H1 (cell line): ENCODE measurements at regions not wholly inside any gene's neighbourhood (a gene's known extent, or its start where the extent isn't known, plus 50 kb on each side); places are given as distances from the start of the nearest gene placed in this dataset.
"Not testable (repeated sequence)": the region's sequence is repeated elsewhere in the genome, so short reads cannot be mapped to it uniquely, and the experiment has no call there.

ENCODE experiments used
- CTCF ChIA-PET: fragments of 300-600 bp; sonication (Branson Sonifier 250); formaldehyde crosslinking; loops from one replicate; lab custom pipeline; 2021; ENCODE audit not compliant: partially characterized antibody; lab: Charles Lee
- POLR2A ChIA-PET: fragments of 300-600 bp; sonication (Branson Sonifier 250); formaldehyde crosslinking; loops from one replicate; lab custom pipeline; 2021; ENCODE audit warnings: inconsistent platforms; ENCODE audit not compliant: partially characterized antibody; lab: Charles Lee
- DNase-seq, 2 experiments: peaks; one replicate each; pipeline versions ENCODE4 v3.0.0 to v3.0.0-alpha.2; 2010 to 2022; ENCODE audit warnings: low spot score in 2 of 2, low read depth in 1 of 2, mixed read lengths in 1 of 2
- FAIRE-seq: peaks from 2 replicates; lab custom pipeline; 2011; peaks lifted over from hg19 to GRCh38; lab: Jason Lieb, UNC
- H2AFZ ChIP-seq: 2 replicates; pipeline ENCODE4 v1.8.1; 2012; ENCODE audit warnings: low read length, inconsistent platforms
- H2AK5ac ChIP-seq: 2 replicates; pipeline ENCODE4 v1.6.1; 2013; ENCODE audit warnings: low read depth, low read length
- H2BK120ac ChIP-seq: replicated peaks from 2 replicates; pipeline ENCODE3; 2013; ENCODE audit warnings: low read depth, low read length, inconsistent platforms
- H2BK12ac ChIP-seq: 2 replicates; pipeline ENCODE4 v1.6.1; 2013; ENCODE audit warnings: low read depth, low read length
- H2BK15ac ChIP-seq: 2 replicates; pipeline ENCODE4 v1.6.1; 2013; ENCODE audit warnings: low read length
- H2BK20ac ChIP-seq: 2 replicates; pipeline ENCODE4 v1.6.1; 2013; ENCODE audit warnings: low read length
- H2BK5ac ChIP-seq: 2 replicates; pipeline ENCODE4 v1.6.1; 2013; ENCODE audit warnings: low read depth, low read length
- H3K14ac ChIP-seq: 2 replicates; pipeline ENCODE4 v1.6.1; 2013; ENCODE audit warnings: inconsistent platforms; ENCODE audit not compliant: insufficient read length
- H3K18ac ChIP-seq: 2 replicates; pipeline ENCODE4 v1.6.1; 2013; ENCODE audit warnings: low read length; ENCODE audit errors: extremely low read depth
- H3K23ac ChIP-seq: 2 replicates; pipeline ENCODE4 v1.6.1; 2013; ENCODE audit warnings: inconsistent platforms; ENCODE audit not compliant: insufficient read length
- H3K23me2 ChIP-seq: 2 replicates; pipeline ENCODE4 v1.6.1; 2013; ENCODE audit warnings: low read depth, low read length
- H3K27ac ChIP-seq: 2 replicates; pipeline ENCODE4 v1.6.1; 2011; ENCODE audit warnings: low read depth, low read length, inconsistent platforms
- H3K27me3 ChIP-seq, 4 experiments: replicated peaks in 1 of 4; 1 replicate in 1 of 4; 2 replicates in 3 of 4; pipeline versions ENCODE4 v1.6.1 to v1.8.1; 2011 to 2013; ENCODE audit warnings: low read length in 3 of 4, mild to moderate bottlenecking in 3 of 4, inconsistent platforms in 2 of 4, mixed read lengths in 2 of 4, moderate library complexity in 1 of 4; ENCODE audit not compliant: control insufficient read depth in 3 of 4, insufficient read depth in 3 of 4; ENCODE audit errors: extremely low read depth in 1 of 4
- H3K36me3 ChIP-seq, 4 experiments: 2 replicates each; pipeline versions ENCODE4 v1.6.1 to v1.8.1; 2011 to 2013; ENCODE audit warnings: mild to moderate bottlenecking in 4 of 4, low read length in 3 of 4, moderate library complexity in 2 of 4, control low read depth in 1 of 4, inconsistent platforms in 1 of 4; ENCODE audit not compliant: insufficient read depth in 4 of 4, control insufficient read depth in 2 of 4
- H3K4ac ChIP-seq: replicated peaks from 2 replicates; pipeline ENCODE3; 2013; ENCODE audit warnings: low read length, low read depth, mixed read lengths, inconsistent platforms; ENCODE audit not compliant: insufficient read length
- H3K4me1 ChIP-seq, 4 experiments: replicated peaks in 1 of 4; 1 replicate in 1 of 4; 2 replicates in 3 of 4; pipeline versions ENCODE4 v1.6.1 to v1.8.1; 2011 to 2013; ENCODE audit warnings: low read length in 3 of 4, inconsistent platforms in 2 of 4, mixed read lengths in 1 of 4; ENCODE audit not compliant: insufficient read depth in 4 of 4, control insufficient read depth in 3 of 4
- H3K4me2 ChIP-seq, 2 experiments: 2 replicates each; pipeline versions ENCODE4 v1.6.1 to v1.8.1; 2011 to 2013; ENCODE audit warnings: low read depth in 2 of 2, low read length in 2 of 2, control low read depth in 1 of 2, inconsistent platforms in 1 of 2, mild to moderate bottlenecking in 1 of 2; ENCODE audit not compliant: insufficient read depth in 1 of 2
- H3K4me3 ChIP-seq, 4 experiments: fragments of 200-600, 300-600 bp in 1 of 4; sonication (generic), shearing (Covaris generic), sonication (Bioruptor Twin) in 1 of 4; 2 replicates each; pipeline versions ENCODE4 v1.5.1 to v1.8.1; 2011 to 2016; ENCODE audit warnings: low read length in 4 of 4, low read depth in 3 of 4, control low read depth in 2 of 4, inconsistent platforms in 2 of 4, mild to moderate bottlenecking in 2 of 4, mixed read lengths in 1 of 4, moderate library complexity in 1 of 4; ENCODE audit not compliant: insufficient read depth in 2 of 4; ENCODE audit errors: extremely low read depth in 1 of 4
- H3K56ac ChIP-seq: replicated peaks from 2 replicates; pipeline ENCODE3; 2013; ENCODE audit warnings: low read depth, mild to moderate bottlenecking, mixed read lengths, low read length, inconsistent platforms; ENCODE audit not compliant: insufficient read length
- H3K79me1 ChIP-seq: 2 replicates; pipeline ENCODE4 v1.6.1; 2013; ENCODE audit warnings: low read depth, low read length, control low read depth
- H3K79me2 ChIP-seq, 2 experiments: 2 replicates each; pipeline versions ENCODE4 v1.6.1 to v1.8.1; 2012 to 2013; ENCODE audit warnings: low read length in 2 of 2, mild to moderate bottlenecking in 2 of 2, inconsistent platforms in 1 of 2; ENCODE audit not compliant: insufficient read depth in 2 of 2, control insufficient read depth in 1 of 2
- H3K9ac ChIP-seq, 4 experiments: replicated peaks in 1 of 4; 1 replicate in 1 of 4; 2 replicates in 3 of 4; pipeline versions ENCODE4 v1.6.1 to v1.8.1; 2011 to 2013; ENCODE audit warnings: low read depth in 3 of 4, low read length in 3 of 4, control low read depth in 2 of 4, mild to moderate bottlenecking in 2 of 4, moderate library complexity in 2 of 4, inconsistent platforms in 1 of 4; ENCODE audit errors: extremely low read depth in 1 of 4
- H3K9me3 ChIP-seq, 2 experiments: 2 replicates each; pipeline versions ENCODE4 v1.6.1 to v1.8.1; 2012 to 2013; ENCODE audit warnings: mild to moderate bottlenecking in 2 of 2, moderate library complexity in 2 of 2, control low read depth in 1 of 2, inconsistent platforms in 1 of 2, low read depth in 1 of 2, low read length in 1 of 2, mixed read lengths in 1 of 2; ENCODE audit not compliant: insufficient read depth in 2 of 2
- H4K20me1 ChIP-seq, 2 experiments: replicated peaks in 1 of 2; 2 replicates each; pipeline versions ENCODE3 to v1.8.1; 2011 to 2013; ENCODE audit warnings: inconsistent platforms in 2 of 2, low read length in 2 of 2, mild to moderate bottlenecking in 1 of 2; ENCODE audit not compliant: insufficient read depth in 2 of 2, control insufficient read depth in 1 of 2
- H4K5ac ChIP-seq: 2 replicates; pipeline ENCODE4 v1.6.1; 2013; ENCODE audit warnings: low read length, low read depth, mixed read lengths, inconsistent platforms; ENCODE audit not compliant: insufficient read length
- H4K8ac ChIP-seq: 2 replicates; pipeline ENCODE4 v1.8.0; 2013; ENCODE audit warnings: mild to moderate bottlenecking, moderate library complexity, low read length, inconsistent platforms; ENCODE audit not compliant: insufficient read depth; ENCODE audit errors: extremely low read depth
- H4K91ac ChIP-seq: replicated peaks from 2 replicates; pipeline ENCODE3; 2013; ENCODE audit warnings: low read length, mixed read lengths, inconsistent platforms; ENCODE audit not compliant: insufficient read length
- RAD21 ChIP-seq, 2 experiments: IDR thresholded peaks in 1 of 2; conservative IDR thresholded peaks in 1 of 2; 2 replicates each; pipeline ENCODE4 v1.6.1; 2011; ENCODE audit warnings: low read depth in 2 of 2, low read length in 2 of 2, improper control_type of control experiment in 1 of 2, inconsistent platforms in 1 of 2, mild to moderate bottlenecking in 1 of 2, moderate library complexity in 1 of 2
- whole genome bisulfite sequencing, 2 experiments: shearing (Covaris generic) in 1 of 2; methylation state at CpG; one replicate each; pipeline versions ENCODE4 v1.1.6 to v1.1.7; 2013 to 2015; ENCODE audit warnings: low lambda C conversion rate in 2 of 2, mixed read lengths in 2 of 2, inconsistent platforms in 1 of 2, low coverage in 1 of 2, missing lambda C conversion rate in 1 of 2; ENCODE audit not compliant: insufficient replicate concordance in 2 of 2, insufficient coverage in 1 of 2, insufficient read length in 1 of 2; ENCODE audit errors: extremely low coverage in 1 of 2, missing lambda C conversion rate in 1 of 2; 5-methylcytosine and 5-hydroxymethylcytosine counted together
- TF ChIP-seq, protein P1 (sequence below), 3 experiments: IDR thresholded peaks; 1 replicate in 2 of 3; 2 replicates in 1 of 3; pipeline versions ENCODE4 v1.5.1 to v1.6.1; 2011; ENCODE audit warnings: low read length in 3 of 3, mild to moderate bottlenecking in 3 of 3, inconsistent platforms in 2 of 3, low read depth in 1 of 3, moderate library complexity in 1 of 3; ENCODE audit not compliant: insufficient read depth in 1 of 3; ENCODE audit errors: control extremely low read depth in 1 of 3

GRCh38 chr16:13739621-13740373 lies 180.2 kb upstream of the ERCC4 start:
- H3K27me3 ChIP-seq, H4K91ac ChIP-seq, H3K9ac ChIP-seq, H3K23me2 ChIP-seq, H2BK20ac ChIP-seq, POLR2A ChIA-PET, H3K18ac ChIP-seq, H4K20me1 ChIP-seq, H3K79me2 ChIP-seq, H3K4me2 ChIP-seq, FAIRE-seq, H3K56ac ChIP-seq, H3K14ac ChIP-seq, H2AK5ac ChIP-seq, H2BK5ac ChIP-seq, H2BK12ac ChIP-seq, H3K4ac ChIP-seq, H3K4me1 ChIP-seq, H4K8ac ChIP-seq, H2BK15ac ChIP-seq, H3K23ac ChIP-seq, H3K27ac ChIP-seq, H2AFZ ChIP-seq, H3K4me3 ChIP-seq, H2BK120ac ChIP-seq, H4K5ac ChIP-seq, H3K79me1 ChIP-seq, H3K36me3 ChIP-seq: not testable (repeated sequence)
- CTCF ChIA-PET = interaction anchor here (0.6 to 1.8 kb wide), 13 partner anchors 12 to 740 kb away, joined by 3 to 9 read pairs (median 3); no protein-coding TSS in a partner anchor
- WGBS, 2 experiments = 84% methylated on average over 14 of the region's 14 CpGs; no CpG with 5 or more reads in 1 of the 2 experiments
- peaks cover 6 to 13% of the 10 kb centered on the region in 2 experiments; a peak in 2 of 4 replicates for H3K9me3 ChIP-seq
- TF ChIP-seq, protein P1, sequence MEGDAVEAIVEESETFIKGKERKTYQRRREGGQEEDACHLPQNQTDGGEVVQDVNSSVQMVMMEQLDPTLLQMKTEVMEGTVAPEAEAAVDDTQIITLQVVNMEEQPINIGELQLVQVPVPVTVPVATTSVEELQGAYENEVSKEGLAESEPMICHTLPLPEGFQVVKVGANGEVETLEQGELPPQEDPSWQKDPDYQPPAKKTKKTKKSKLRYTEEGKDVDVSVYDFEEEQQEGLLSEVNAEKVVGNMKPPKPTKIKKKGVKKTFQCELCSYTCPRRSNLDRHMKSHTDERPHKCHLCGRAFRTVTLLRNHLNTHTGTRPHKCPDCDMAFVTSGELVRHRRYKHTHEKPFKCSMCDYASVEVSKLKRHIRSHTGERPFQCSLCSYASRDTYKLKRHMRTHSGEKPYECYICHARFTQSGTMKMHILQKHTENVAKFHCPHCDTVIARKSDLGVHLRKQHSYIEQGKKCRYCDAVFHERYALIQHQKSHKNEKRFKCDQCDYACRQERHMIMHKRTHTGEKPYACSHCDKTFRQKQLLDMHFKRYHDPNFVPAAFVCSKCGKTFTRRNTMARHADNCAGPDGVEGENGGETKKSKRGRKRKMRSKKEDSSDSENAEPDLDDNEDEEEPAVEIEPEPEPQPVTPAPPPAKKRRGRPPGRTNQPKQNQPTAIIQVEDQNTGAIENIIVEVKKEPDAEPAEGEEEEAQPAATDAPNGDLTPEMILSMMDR (IDR thresholded peaks at IDR 0.05; ENCODE audit: control extremely low read depth in 1 of 3, insufficient read depth in 1 of 3, low read depth in 1 of 3, low read length in 3 of 3) = peak; percentile 7 to 44 (median 40)
- peak; percentile 44 to 52 for TF ChIP-seq RAD21 (IDR thresholded peaks at IDR 0.05 in 1 of 2, conservative IDR thresholded peaks at IDR 0.05 in 1 of 2; ENCODE audit: low read depth in 2 of 2, low read length in 2 of 2)
- peak in 1 of 2 experiments; percentile 48 for DNase-seq
